Adipocyte (in vitro differentiated cells): ENCODE measurements at regions not wholly inside any gene's neighbourhood (a gene's known extent, or its start where the extent isn't known, plus 50 kb on each side); places are given as distances from the start of the nearest gene placed in this dataset.

Experiments
- DNase-seq: peaks from one replicate; pipeline ENCODE4 v3.0.0-alpha.2; 2015; ENCODE audit warnings: low read depth
- H3K27me3 ChIP-seq: replicated peaks from 2 replicates; pipeline ENCODE4 v1.7.0; 2013; ENCODE audit warnings: mild to moderate bottlenecking, low read length, moderate library complexity; ENCODE audit not compliant: control insufficient read depth, insufficient read depth
- H3K36me3 ChIP-seq: 2 replicates; pipeline ENCODE4 v1.7.0; 2013; ENCODE audit warnings: low read length, mild to moderate bottlenecking, moderate library complexity; ENCODE audit not compliant: control insufficient read depth, insufficient read depth, severe bottlenecking
- H3K4me1 ChIP-seq: 2 replicates; pipeline ENCODE4 v1.7.0; 2013; ENCODE audit warnings: mild to moderate bottlenecking, low read length, moderate library complexity; ENCODE audit not compliant: control insufficient read depth, insufficient read depth
- H3K4me3 ChIP-seq: 2 replicates; pipeline ENCODE4 v1.7.0; 2013; ENCODE audit warnings: mild to moderate bottlenecking, low read length, moderate library complexity
- H3K9ac ChIP-seq: 2 replicates; pipeline ENCODE4 v1.7.0; 2013; ENCODE audit warnings: mild to moderate bottlenecking, low read length, moderate library complexity
- H3K9me3 ChIP-seq: 2 replicates; pipeline ENCODE4 v1.7.0; 2013; ENCODE audit warnings: mild to moderate bottlenecking, low read length, moderate library complexity; ENCODE audit not compliant: control insufficient read depth

- no peaks in the 10 kb centered on the region for H3K36me3 ChIP-seq
- H3K4me1 ChIP-seq, result peaks cover 24% of the 10 kb centered on the region
- no peaks in the 10 kb centered on the region for H3K9me3 ChIP-seq
- H3K27me3 ChIP-seq, result peaks cover 38% of the 10 kb centered on the region
- peak overlapping the region; percentile 57 for H3K4me3 ChIP-seq
- no peak for DNase-seq
- H3K9ac ChIP-seq, result peak overlapping the region; percentile 9
These were observed 96.6 kb downstream of the INHBB start for GRCh38 chr2:120442541-120442922.

- Histone ChIP-seq H3K36me3 (no peaks in the 10 kb centered on the region), H3K27me3 (peaks cover 38% of the 10 kb centered on the region), H3K4me3 (peak overlapping the region; percentile 57), H3K9me3 (no peaks in the 10 kb centered on the region), H3K9ac (peak overlapping the region; percentile 9), H3K4me1 (peaks cover 18% of the 10 kb centered on the region)
- DNase-seq, result no peak
These were observed 97.1 kb downstream of the INHBB start for GRCh38 chr2:120442923-120443571.

GRCh38 chr2:120443946-120444345, 98.0 kb downstream of the INHBB start:
- Histone ChIP-seq H3K4me3 (no peak overlapping the region), H3K9ac (no peak overlapping the region), H3K4me1 (peaks cover 11% of the 10 kb centered on the region), H3K27me3 (peaks cover 37% of the 10 kb centered on the region), H3K36me3 (no peaks in the 10 kb centered on the region), H3K9me3 (no peaks in the 10 kb centered on the region)
- DNase-seq, result no peak

GRCh38 chr2:120444691-120445240, 98.8 kb downstream of the INHBB start:
- no peak for DNase-seq
- Histone ChIP-seq H3K9me3 (no peaks in the 10 kb centered on the region), H3K4me1 (peaks cover 11% of the 10 kb centered on the region), H3K36me3 (no peaks in the 10 kb centered on the region), H3K27me3 (peaks cover 37% of the 10 kb centered on the region), H3K9ac (no peak overlapping the region), H3K4me3 (no peak overlapping the region)

GRCh38 chr2:120445449-120446143, 99.7 kb downstream of the INHBB start:
- Histone ChIP-seq H3K27me3 (peaks cover 39% of the 10 kb centered on the region), H3K9ac (no peak overlapping the region), H3K4me1 (peaks cover 11% of the 10 kb centered on the region), H3K36me3 (no peaks in the 10 kb centered on the region), H3K4me3 (no peak overlapping the region), H3K9me3 (no peaks in the 10 kb centered on the region)
- DNase-seq, result no peak

GRCh38 chr2:120446236-120447126, 100.5 kb downstream of the INHBB start:
- Histone ChIP-seq H3K9ac (no peak overlapping the region), H3K27me3 (peaks cover 33% of the 10 kb centered on the region), H3K36me3 (no peaks in the 10 kb centered on the region), H3K4me1 (peaks cover 11% of the 10 kb centered on the region), H3K4me3 (no peak overlapping the region), H3K9me3 (no peaks in the 10 kb centered on the region)
- DNase-seq, result no peak

GRCh38 chr2:120447127-120447785, 101.3 kb downstream of the INHBB start:
- no peak overlapping the region for H3K9ac ChIP-seq
- H3K27me3 ChIP-seq, result peaks cover 36% of the 10 kb centered on the region
- H3K4me1 ChIP-seq, result peaks cover 6% of the 10 kb centered on the region
- no peak overlapping the region for H3K4me3 ChIP-seq
- no peaks in the 10 kb centered on the region for H3K36me3 ChIP-seq
- no peaks in the 10 kb centered on the region for H3K9me3 ChIP-seq
- no peak for DNase-seq

GRCh38 chr2:120448436-120448835, 102.5 kb downstream of the INHBB start:
- no peak for DNase-seq
- Histone ChIP-seq H3K4me1 (no peaks in the 10 kb centered on the region), H3K27me3 (peaks cover 24% of the 10 kb centered on the region)

GRCh38 chr2:120448961-120449810, 103.2 kb downstream of the INHBB start:
- no peaks in the 10 kb centered on the region for H3K4me1 ChIP-seq
- H3K9me3 ChIP-seq, result no peaks in the 10 kb centered on the region
- no peak overlapping the region for H3K4me3 ChIP-seq
- DNase-seq, result no peak
- peaks cover 18% of the 10 kb centered on the region for H3K27me3 ChIP-seq
- H3K36me3 ChIP-seq, result no peaks in the 10 kb centered on the region
- H3K9ac ChIP-seq, result no peak overlapping the region

More at GRCh38 chr2:120448436-120448835, 102.5 kb downstream of the INHBB start:
- H3K9ac ChIP-seq, result no peak overlapping the region
- no peak overlapping the region for H3K4me3 ChIP-seq
- no peaks in the 10 kb centered on the region for H3K9me3 ChIP-seq
- no peaks in the 10 kb centered on the region for H3K36me3 ChIP-seq

GRCh38 chr2:120450196-120450820, 104.4 kb downstream of the INHBB start:
- H3K4me1 ChIP-seq, result no peaks in the 10 kb centered on the region
- H3K9me3 ChIP-seq, result no peaks in the 10 kb centered on the region
- H3K27me3 ChIP-seq, result peaks cover 13% of the 10 kb centered on the region
- no peaks in the 10 kb centered on the region for H3K36me3 ChIP-seq
- no peak overlapping the region for H3K9ac ChIP-seq
- DNase-seq, result no peak
- no peak overlapping the region for H3K4me3 ChIP-seq
